CD8-positive, alpha-beta memory T cell (primary cell): ENCODE measurements at regions not wholly inside any gene's neighbourhood (a gene's known extent, or its start where the extent isn't known, plus 50 kb on each side); places are given as distances from the start of the nearest gene placed in this dataset.

ENCODE experiments used
- CTCF ChIA-PET: fragments of 350-600 bp; sonication (Branson Sonifier 250); formaldehyde crosslinking; loops from one replicate; lab custom pipeline; 2021; ENCODE audit warnings: antibody characterized with exemption; lab: Charles Lee
- POLR2A ChIA-PET: fragments of 350-600 bp; sonication (Branson Sonifier 250); formaldehyde crosslinking; loops from one replicate; lab custom pipeline; 2021; ENCODE audit warnings: antibody characterized with exemption; lab: Charles Lee
- DNase-seq, 5 donors: peaks; one replicate each; pipeline versions ENCODE4 v3.0.0 to v3.0.0-alpha.2; 2020 to 2022; ENCODE audit warnings: mixed read lengths in 1 of 5
- H3K27ac ChIP-seq: one replicate; pipeline ENCODE4 v1.7.0; 2013; ENCODE audit warnings: low read depth, mild to moderate bottlenecking, low read length, moderate library complexity
- H3K27me3 ChIP-seq: 2 replicates; pipeline ENCODE4 v1.7.0; 2013; ENCODE audit warnings: low read length, mild to moderate bottlenecking; ENCODE audit not compliant: insufficient read depth, poor library complexity, severe bottlenecking
- H3K36me3 ChIP-seq: 2 replicates; pipeline ENCODE4 v1.7.0; 2013; ENCODE audit warnings: mild to moderate bottlenecking, low read length, moderate library complexity; ENCODE audit not compliant: insufficient read depth
- H3K4me1 ChIP-seq: 2 replicates; pipeline ENCODE4 v1.7.0; 2013; ENCODE audit warnings: mild to moderate bottlenecking, low read length, moderate library complexity; ENCODE audit not compliant: insufficient read depth
- H3K4me3 ChIP-seq: 2 replicates; pipeline ENCODE4 v1.7.0; 2013; ENCODE audit warnings: mild to moderate bottlenecking, low read length
- H3K9me3 ChIP-seq: 2 replicates; pipeline ENCODE4 v1.7.0; 2013; ENCODE audit warnings: mild to moderate bottlenecking, low read length
- H3K27ac Mint-ChIP-seq, 8 donors: one replicate each; pipeline ENCODE4 v1.8.0; 2020 to 2021; ENCODE audit warnings: mixed read lengths in 8 of 8, mild to moderate bottlenecking in 6 of 8, inconsistent platforms in 3 of 8, moderate library complexity in 3 of 8
- H3K27me3 Mint-ChIP-seq, 2 donors: one replicate each; pipeline ENCODE4 v1.8.0; 2020 to 2021; ENCODE audit warnings: mixed read lengths in 2 of 2, mild to moderate bottlenecking in 1 of 2, moderate library complexity in 1 of 2
- H3K36me3 Mint-ChIP-seq, 3 donors: one replicate each; pipeline ENCODE4 v1.8.0; 2020 to 2021; ENCODE audit warnings: mixed read lengths in 3 of 3, inconsistent platforms in 1 of 3, mild to moderate bottlenecking in 1 of 3
- H3K4me1 Mint-ChIP-seq, 3 donors: one replicate each; pipeline ENCODE4 v1.8.0; 2020 to 2021; ENCODE audit warnings: mixed read lengths in 3 of 3, inconsistent platforms in 1 of 3, mild to moderate bottlenecking in 1 of 3
- H3K4me3 Mint-ChIP-seq, 7 donors: one replicate each; pipeline ENCODE4 v1.8.0; 2020 to 2021; ENCODE audit warnings: mixed read lengths in 7 of 7, mild to moderate bottlenecking in 6 of 7, moderate library complexity in 4 of 7, inconsistent platforms in 2 of 7
- H3K9me3 Mint-ChIP-seq, 5 donors: one replicate each; pipeline ENCODE4 v1.8.0; 2020 to 2022; ENCODE audit warnings: mixed read lengths in 5 of 5, mild to moderate bottlenecking in 3 of 5, moderate library complexity in 2 of 5, inconsistent platforms in 1 of 5

DNA sequence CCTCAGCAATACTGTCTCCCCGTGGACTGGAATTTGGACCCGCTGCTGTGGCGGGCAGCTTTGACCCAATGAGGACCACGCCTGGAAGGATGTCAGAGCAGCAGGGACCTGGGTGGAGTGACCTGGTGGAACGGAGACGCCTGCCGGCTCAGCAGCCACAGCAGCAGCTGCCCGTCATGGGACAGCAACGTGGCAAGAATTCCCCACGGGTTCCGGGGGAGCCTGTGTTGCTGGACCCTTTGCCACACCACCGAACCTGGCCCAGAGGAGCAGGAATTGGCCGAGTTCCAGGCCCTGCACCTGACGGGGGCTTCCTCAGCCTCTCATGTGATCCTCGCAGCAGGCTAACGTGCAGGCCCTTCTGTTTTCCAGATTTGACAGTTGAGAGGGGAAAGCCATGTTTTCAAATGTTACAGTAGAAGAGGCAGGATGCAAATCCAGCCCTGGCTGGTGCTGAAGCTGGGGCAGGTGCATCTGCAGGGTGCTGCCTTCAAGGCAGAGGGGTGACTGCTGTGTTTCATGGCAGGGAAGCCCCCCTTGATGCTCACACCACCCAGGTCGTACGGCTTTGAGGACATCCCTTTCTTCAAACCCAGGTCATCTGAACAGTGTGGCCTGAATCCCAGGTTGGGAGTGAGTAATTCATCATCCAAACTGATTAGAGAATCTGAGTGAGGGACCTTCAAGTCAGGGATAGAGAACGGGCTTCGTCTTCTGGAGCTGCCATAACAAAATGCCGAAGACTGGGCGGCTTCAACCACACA, 93.4 kb downstream of the THBS2 start:
- ChIA-PET POLR2A (no interaction called here), CTCF (no interaction called here)
- H3K36me3 Mint-ChIP-seq = no peaks in the 10 kb centered on the region

DNA sequence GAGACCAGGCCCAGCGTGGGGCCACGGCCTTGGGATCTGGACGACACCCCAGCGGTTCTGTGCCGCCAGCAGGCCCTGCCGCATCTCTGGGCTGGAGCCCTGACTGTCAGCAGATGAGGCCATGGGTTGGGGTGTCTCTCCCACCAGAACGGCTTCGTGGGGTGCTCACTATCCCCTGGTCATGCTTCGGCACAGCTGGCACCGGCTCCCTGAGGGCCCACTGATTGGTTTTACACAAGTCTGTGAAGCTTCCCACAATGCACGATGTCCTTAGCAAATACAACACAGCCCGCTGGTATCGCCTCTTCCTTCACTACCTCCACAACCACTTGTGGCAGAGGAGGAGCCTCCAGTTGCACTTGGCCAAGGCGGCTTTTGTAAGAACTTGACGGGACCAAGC, 94.3 kb downstream of the THBS2 start:
- Histone ChIP-seq H3K27me3 (no peaks in the 10 kb centered on the region), H3K9me3 (no peaks in the 10 kb centered on the region), H3K27ac (no peak overlapping the region), H3K4me1 (no peaks in the 10 kb centered on the region), H3K4me3 (no peak overlapping the region), H3K36me3 (no peaks in the 10 kb centered on the region)
- ChIA-PET CTCF (no interaction called here), POLR2A (no interaction called here)
- Mint-ChIP-seq H3K27ac (no peak overlapping the region), H3K4me1 (no peaks in the 10 kb centered on the region), H3K27me3 (peaks cover 6 to 21% of the 10 kb centered on the region in 2 donors), H3K36me3 (no peaks in the 10 kb centered on the region), H3K4me3 (no peak overlapping the region), H3K9me3 (no peaks in the 10 kb centered on the region)
- DNase-seq = no peak

More for the DNA sequence above, 93.4 kb downstream of the THBS2 start:
- H3K9me3 ChIP-seq = no peaks in the 10 kb centered on the region
- peaks cover 6 to 18% of the 10 kb centered on the region in 2 donors for H3K27me3 Mint-ChIP-seq
- no peaks in the 10 kb centered on the region for H3K4me1 ChIP-seq
- no peaks in the 10 kb centered on the region for H3K4me1 Mint-ChIP-seq
- H3K27me3 ChIP-seq = no peaks in the 10 kb centered on the region
- no peaks in the 10 kb centered on the region for H3K9me3 Mint-ChIP-seq
- H3K4me3 Mint-ChIP-seq = no peak overlapping the region
- H3K27ac ChIP-seq = no peak overlapping the region
- H3K36me3 ChIP-seq = no peaks in the 10 kb centered on the region
- DNase-seq = no peak
- no peak overlapping the region for H3K27ac Mint-ChIP-seq
- H3K4me3 ChIP-seq = no peak overlapping the region

DNA sequence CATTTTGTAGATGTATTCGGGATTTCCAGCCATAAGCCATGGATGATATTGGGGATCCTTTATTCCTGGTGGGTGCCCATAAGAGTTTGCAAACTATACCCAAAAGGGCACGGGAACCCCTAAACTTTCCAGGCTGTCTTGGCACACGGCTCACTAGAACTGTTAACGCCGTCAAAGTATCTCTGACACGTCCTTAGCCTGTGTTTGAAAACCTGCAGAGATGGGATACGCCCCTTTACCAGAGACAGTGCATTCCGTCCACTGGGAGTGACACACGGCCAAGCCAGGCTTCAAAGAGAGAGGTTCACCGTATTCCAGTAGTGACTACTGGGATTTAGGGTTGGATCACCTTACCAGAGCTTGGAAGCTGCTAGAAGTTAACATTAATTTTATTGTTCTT, 95.0 kb downstream of the THBS2 start:
- POLR2A ChIA-PET = no interaction called here
- Histone ChIP-seq H3K4me1 (no peaks in the 10 kb centered on the region), H3K27me3 (no peaks in the 10 kb centered on the region), H3K9me3 (no peaks in the 10 kb centered on the region), H3K27ac (no peak overlapping the region), H3K4me3 (no peak overlapping the region), H3K36me3 (no peaks in the 10 kb centered on the region)
- Mint-ChIP-seq H3K4me1 (no peaks in the 10 kb centered on the region), H3K9me3 (no peaks in the 10 kb centered on the region), H3K4me3 (no peak overlapping the region), H3K27me3 (peaks cover 12 to 21% of the 10 kb centered on the region in 2 donors), H3K27ac (no peak overlapping the region), H3K36me3 (no peaks in the 10 kb centered on the region)
- CTCF ChIA-PET = no interaction called here
- DNase-seq = no peak

DNA sequence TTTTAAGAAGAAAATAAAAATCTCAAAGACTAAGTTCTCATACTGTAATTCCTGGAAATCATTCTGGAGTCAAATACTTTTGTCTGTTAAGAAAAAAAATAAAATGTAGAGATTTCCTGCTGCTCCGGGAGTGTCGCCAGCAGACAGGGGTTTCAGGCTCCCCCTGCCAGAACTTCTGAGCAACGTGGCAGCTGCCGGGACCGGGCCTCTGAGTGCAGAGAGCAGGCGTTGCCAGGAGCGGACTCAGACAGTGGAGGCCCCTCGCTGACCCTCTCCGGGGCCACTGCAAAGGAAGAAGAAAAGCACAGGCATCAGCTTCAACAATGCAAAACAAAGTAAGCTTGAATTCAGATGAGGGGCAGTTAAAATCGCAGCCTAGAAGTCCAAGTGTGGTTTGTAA, 95.5 kb downstream of the THBS2 start:
- Histone ChIP-seq H3K9me3 (no peaks in the 10 kb centered on the region), H3K4me1 (no peaks in the 10 kb centered on the region), H3K27me3 (no peaks in the 10 kb centered on the region), H3K36me3 (no peaks in the 10 kb centered on the region), H3K27ac (no peak overlapping the region), H3K4me3 (no peak overlapping the region)
- POLR2A ChIA-PET = no interaction called here
- Mint-ChIP-seq H3K9me3 (no peaks in the 10 kb centered on the region), H3K4me3 (no peak overlapping the region), H3K27me3 (peaks cover 17 to 21% of the 10 kb centered on the region in 2 donors), H3K27ac (no peak overlapping the region), H3K4me1 (no peaks in the 10 kb centered on the region), H3K36me3 (no peaks in the 10 kb centered on the region)
- no peak for DNase-seq
- CTCF ChIA-PET = no interaction called here

DNA sequence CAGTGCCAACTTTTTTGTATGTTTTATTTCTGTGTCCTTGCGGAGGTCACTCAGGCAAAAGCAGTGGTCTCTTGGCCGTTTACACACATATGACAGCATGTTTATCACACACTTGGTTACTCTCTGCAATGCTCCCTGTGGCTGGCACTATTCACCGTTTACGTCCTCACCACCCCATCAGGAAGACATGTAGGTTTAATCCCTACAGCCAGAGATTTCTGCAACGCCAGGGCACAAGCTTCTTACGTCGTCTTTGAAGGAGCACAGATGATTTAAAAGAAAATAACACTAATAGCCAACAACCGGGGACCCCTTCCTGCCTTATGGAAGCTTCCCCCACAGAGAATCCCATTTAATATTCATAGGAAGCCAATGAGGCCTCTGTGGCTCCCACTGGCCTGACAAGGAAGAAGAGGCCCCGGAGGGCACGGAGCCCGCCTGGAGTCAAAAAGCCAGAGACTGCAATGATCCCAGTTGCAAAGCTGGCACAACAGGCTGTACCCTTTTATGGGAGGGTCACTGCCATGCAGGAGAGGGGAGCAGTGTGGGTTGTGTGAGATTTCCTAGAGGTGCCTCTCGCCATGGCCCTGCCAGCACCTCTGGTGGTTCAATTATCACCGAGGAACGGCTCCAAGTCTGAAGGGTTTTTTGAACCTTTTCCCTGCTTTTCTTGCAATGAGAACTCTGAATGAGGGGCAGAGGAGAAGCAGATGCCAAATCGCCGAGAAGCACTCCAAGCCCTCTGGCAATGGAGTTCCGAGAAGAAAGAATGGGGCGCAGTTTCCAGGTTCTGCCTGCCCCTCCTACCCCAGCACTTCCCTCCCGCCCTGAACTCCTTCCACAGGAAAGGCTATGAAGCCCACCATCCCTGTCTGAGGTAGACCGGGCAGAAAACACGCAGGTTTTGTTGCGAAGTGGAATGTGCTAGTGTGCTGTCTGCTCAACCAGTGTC, 96.2 kb downstream of the THBS2 start:
- Histone ChIP-seq H3K4me1 (no peaks in the 10 kb centered on the region), H3K27me3 (no peaks in the 10 kb centered on the region), H3K36me3 (no peaks in the 10 kb centered on the region), H3K4me3 (no peak overlapping the region), H3K27ac (no peak overlapping the region), H3K9me3 (no peaks in the 10 kb centered on the region)
- Mint-ChIP-seq H3K36me3 (no peaks in the 10 kb centered on the region), H3K27ac (no peak overlapping the region), H3K4me1 (no peaks in the 10 kb centered on the region), H3K27me3 (peaks cover 14 to 17% of the 10 kb centered on the region in 2 donors), H3K9me3 (no peaks in the 10 kb centered on the region), H3K4me3 (no peak overlapping the region)
- no peak for DNase-seq
- ChIA-PET POLR2A (no interaction called here), CTCF (interaction anchor here (1.1 kb wide), 1 partner anchor 8 kb away, joined by 3 read pairs; no protein-coding TSS in a partner anchor)

DNA sequence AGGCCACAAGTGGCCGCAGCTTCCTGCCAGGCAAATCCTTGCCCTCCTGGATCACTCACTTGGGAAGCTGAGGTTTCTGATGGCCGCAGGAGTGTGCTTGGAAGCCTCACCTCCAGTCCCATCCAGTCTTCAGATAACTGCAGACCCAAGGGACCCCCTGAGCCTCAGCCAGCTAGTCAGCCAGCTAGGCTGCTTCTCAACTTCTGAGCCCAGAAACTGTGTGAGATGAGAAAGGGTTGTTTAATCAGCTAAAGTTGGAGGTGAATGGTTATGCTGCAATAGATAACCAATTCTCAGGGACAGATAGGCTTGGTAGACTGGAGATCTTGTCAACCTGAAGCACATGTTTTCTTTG, 96.9 kb downstream of the THBS2 start:
- H3K9me3 Mint-ChIP-seq = no peaks in the 10 kb centered on the region
- ChIA-PET CTCF (interaction anchor here (1.1 kb wide), 1 partner anchor 9 kb away, joined by 3 read pairs; no protein-coding TSS in a partner anchor), POLR2A (no interaction called here)
- no peaks in the 10 kb centered on the region for H3K4me1 ChIP-seq
- no peaks in the 10 kb centered on the region for H3K9me3 ChIP-seq
- no peak for DNase-seq
- H3K4me3 ChIP-seq = no peak overlapping the region
- H3K27me3 ChIP-seq = no peaks in the 10 kb centered on the region
- H3K36me3 Mint-ChIP-seq = no peaks in the 10 kb centered on the region
- H3K4me3 Mint-ChIP-seq = no peak overlapping the region
- no peaks in the 10 kb centered on the region for H3K4me1 Mint-ChIP-seq
- no peak overlapping the region for H3K27ac Mint-ChIP-seq
- H3K27ac ChIP-seq = no peak overlapping the region
- peaks cover 14 to 15% of the 10 kb centered on the region in 2 donors for H3K27me3 Mint-ChIP-seq
- H3K36me3 ChIP-seq = no peaks in the 10 kb centered on the region

DNA sequence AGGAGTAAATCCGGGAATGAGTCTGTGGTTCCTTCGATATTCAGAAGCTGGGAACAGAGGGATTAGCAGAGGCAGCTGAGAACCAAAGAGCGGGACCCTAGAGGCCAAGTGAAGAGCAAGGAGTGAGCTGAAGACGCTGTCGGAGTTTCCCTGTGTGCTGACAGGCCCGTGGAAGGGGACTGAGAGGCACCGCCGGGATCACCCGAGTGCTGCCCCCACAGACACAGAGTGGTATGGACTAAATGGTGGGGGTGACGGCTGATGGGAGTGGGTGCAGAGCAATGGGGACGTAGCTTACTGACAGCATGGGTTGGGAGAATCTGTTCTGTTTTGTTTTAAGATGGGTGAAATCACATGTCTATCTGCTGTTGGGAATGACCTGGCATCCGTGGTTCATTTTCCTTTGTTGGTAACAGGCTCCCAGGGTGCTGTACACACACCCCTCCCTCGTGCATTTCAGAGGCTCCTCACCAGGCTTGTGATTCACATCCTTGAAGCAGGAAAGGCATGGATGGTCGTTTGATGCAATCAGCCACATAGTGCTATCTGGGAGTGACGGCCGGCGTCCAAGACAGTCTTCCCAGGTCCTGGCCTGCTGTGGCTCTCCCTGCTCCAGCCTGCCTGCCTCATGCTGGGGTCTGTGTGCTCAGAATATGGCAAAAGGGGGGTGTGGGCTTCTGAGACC, 97.4 kb downstream of the THBS2 start:
- Mint-ChIP-seq H3K9me3 (peaks cover 0 to 2% (median 2%) of the 10 kb centered on the region in 5 donors), H3K36me3 (no peaks in the 10 kb centered on the region), H3K27ac (no peak overlapping the region), H3K27me3 (peaks cover 14 to 15% of the 10 kb centered on the region in 2 donors), H3K4me1 (no peaks in the 10 kb centered on the region), H3K4me3 (no peak overlapping the region)
- CTCF ChIA-PET = interaction anchor here (1.1 kb wide), 1 partner anchor 9 kb away, joined by 3 read pairs; no protein-coding TSS in a partner anchor
- H3K27ac ChIP-seq = no peak overlapping the region
- no peaks in the 10 kb centered on the region for H3K36me3 ChIP-seq
- POLR2A ChIA-PET = no interaction called here
- H3K4me1 ChIP-seq = no peaks in the 10 kb centered on the region
- DNase-seq = no peak
- no peaks in the 10 kb centered on the region for H3K27me3 ChIP-seq
- no peak overlapping the region for H3K4me3 ChIP-seq
- H3K9me3 ChIP-seq = no peaks in the 10 kb centered on the region
